Gastroesophageal sphincter (tissue), 4 donors: ENCODE measurements at regions not wholly inside any gene's neighbourhood (a gene's known extent, or its start where the extent isn't known, plus 50 kb on each side); places are given as distances from the start of the nearest gene placed in this dataset.
"Not testable (repeated sequence)": the region's sequence is repeated elsewhere in the genome, so short reads cannot be mapped to it uniquely, and the experiment has no call there.

Experiments
- ATAC-seq: fragments of 150-250 bp; one replicate; pipeline ENCODE4 v1.9.1; 2016; ENCODE audit warnings: mild to moderate bottlenecking, moderate library complexity
- H3K27ac ChIP-seq, 4 donors: fragments of 200-600 bp; sonication (generic) in 3 of 4; 1 replicate in 3 of 4; 2 replicates in 1 of 4; pipeline ENCODE4 v1.5.1; 2016 to 2019
- H3K27me3 ChIP-seq: fragments of 200-600 bp; sonication (generic); one replicate; pipeline ENCODE4 v1.5.1; 2019
- H3K36me3 ChIP-seq, 2 donors: fragments of 200-600 bp; sonication (generic); one replicate each; pipeline ENCODE4 v1.5.1; 2019; ENCODE audit warnings: control low read depth in 1 of 2
- H3K4me1 ChIP-seq, 3 donors: fragments of 200-600 bp; sonication (generic); 1 replicate in 2 of 3; 2 replicates in 1 of 3; pipeline ENCODE4 v1.5.1; 2016 to 2019; ENCODE audit warnings: control low read depth in 2 of 3
- H3K4me3 ChIP-seq, 2 donors: fragments of 200-600 bp; sonication (generic); one replicate each; pipeline ENCODE4 v1.5.1; 2019; ENCODE audit warnings: mild to moderate bottlenecking in 1 of 2, moderate library complexity in 1 of 2
- H3K9me3 ChIP-seq, 3 donors: fragments of 200-600 bp; sonication (generic); one replicate each; pipeline ENCODE4 v1.5.1; 2017 to 2019; ENCODE audit warnings: control low read depth in 2 of 3
- EP300 ChIP-seq: sonication (generic); formaldehyde crosslinking; IDR thresholded peaks from one replicate; pipeline ENCODE4 v1.6.1; 2017; ENCODE audit warnings: antibody characterized with exemption, mild to moderate bottlenecking
- POLR2A ChIP-seq, 2 donors: fragments of 450-650 bp; IDR thresholded peaks; one replicate each; pipeline ENCODE4 v1.6.1; 2017; ENCODE audit warnings: antibody characterized with exemption in 2 of 2, mild to moderate bottlenecking in 2 of 2, moderate library complexity in 1 of 2
- POLR2AphosphoS5 ChIP-seq: sonication (generic); formaldehyde crosslinking; IDR thresholded peaks from one replicate; pipeline ENCODE4 v1.6.1; 2017; ENCODE audit warnings: antibody characterized with exemption
- WGBS, 2 donors: methylation state at CpG; one replicate each; pipeline ENCODE4 v1.1.5; 2018; ENCODE audit warnings: low coverage in 1 of 2; 5-methylcytosine and 5-hydroxymethylcytosine counted together
- TF ChIP-seq, protein P1 (sequence below), 4 experiments: fragments of 200-600 bp in 2 of 4; fragments of 450-650 bp in 2 of 4; sonication (generic) in 1 of 4; IDR thresholded peaks; one replicate each; pipeline ENCODE4 v1.5.1; 2017 to 2019; ENCODE audit warnings: antibody characterized with exemption in 4 of 4, mild to moderate bottlenecking in 2 of 4, moderate library complexity in 2 of 4

DNA sequence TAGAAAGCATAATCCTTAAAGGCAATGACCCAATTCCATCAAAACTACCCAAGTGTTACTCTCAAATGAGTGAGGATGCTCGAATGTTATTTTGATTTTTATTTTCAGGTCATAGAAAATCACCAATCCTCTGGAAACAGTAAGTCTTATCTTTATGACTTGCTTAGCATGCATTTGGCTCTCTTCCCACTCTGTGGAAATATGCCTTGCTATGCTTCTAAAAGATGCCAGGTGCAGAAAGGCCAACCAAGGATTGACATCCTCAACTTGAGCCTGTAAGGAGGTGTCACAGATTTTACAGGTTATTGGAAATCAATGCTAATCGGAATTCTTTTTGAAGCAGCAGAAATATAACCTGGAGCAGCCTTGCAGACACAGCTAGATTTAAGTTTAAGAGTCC lies 543.9 kb upstream of the LINC00305 start:
- H3K9me3 ChIP-seq, result no peaks in the 10 kb centered on the region
- 79% methylated on average over 1 to 2 of the region's 2 CpGs for WGBS, 2 donors
- ATAC-seq, result no peak

GRCh38 chr18:64679121-64679520 lies 530.2 kb upstream of the LINC00305 start:
- 4 to 72% methylated on average over 2 of the region's 2 CpGs for WGBS, 2 donors
- Histone ChIP-seq H3K4me3 (no peak overlapping the region), H3K27ac (no peak overlapping the region), H3K27me3 (peaks cover 8% of the 10 kb centered on the region), H3K36me3 (no peaks in the 10 kb centered on the region), H3K9me3 (no peaks in the 10 kb centered on the region), H3K4me1 (no peaks in the 10 kb centered on the region)
- no peak for TF ChIP-seq POLR2A (IDR thresholded peaks at IDR 0.05)
- no peak for TF ChIP-seq POLR2AphosphoS5
- TF ChIP-seq EP300, result no peak
- TF ChIP-seq, protein P1, sequence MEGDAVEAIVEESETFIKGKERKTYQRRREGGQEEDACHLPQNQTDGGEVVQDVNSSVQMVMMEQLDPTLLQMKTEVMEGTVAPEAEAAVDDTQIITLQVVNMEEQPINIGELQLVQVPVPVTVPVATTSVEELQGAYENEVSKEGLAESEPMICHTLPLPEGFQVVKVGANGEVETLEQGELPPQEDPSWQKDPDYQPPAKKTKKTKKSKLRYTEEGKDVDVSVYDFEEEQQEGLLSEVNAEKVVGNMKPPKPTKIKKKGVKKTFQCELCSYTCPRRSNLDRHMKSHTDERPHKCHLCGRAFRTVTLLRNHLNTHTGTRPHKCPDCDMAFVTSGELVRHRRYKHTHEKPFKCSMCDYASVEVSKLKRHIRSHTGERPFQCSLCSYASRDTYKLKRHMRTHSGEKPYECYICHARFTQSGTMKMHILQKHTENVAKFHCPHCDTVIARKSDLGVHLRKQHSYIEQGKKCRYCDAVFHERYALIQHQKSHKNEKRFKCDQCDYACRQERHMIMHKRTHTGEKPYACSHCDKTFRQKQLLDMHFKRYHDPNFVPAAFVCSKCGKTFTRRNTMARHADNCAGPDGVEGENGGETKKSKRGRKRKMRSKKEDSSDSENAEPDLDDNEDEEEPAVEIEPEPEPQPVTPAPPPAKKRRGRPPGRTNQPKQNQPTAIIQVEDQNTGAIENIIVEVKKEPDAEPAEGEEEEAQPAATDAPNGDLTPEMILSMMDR (IDR thresholded peaks at IDR 0.05), result no peak
- ATAC-seq, result no peak

More for the DNA sequence above, 543.9 kb upstream of the LINC00305 start:
- TF ChIP-seq, protein P1 (IDR thresholded peaks at IDR 0.05), result no peak
- no peak for TF ChIP-seq POLR2A (IDR thresholded peaks at IDR 0.05)
- no peak for TF ChIP-seq EP300
- TF ChIP-seq POLR2AphosphoS5, result no peak
- no peaks in the 10 kb centered on the region for H3K27me3 ChIP-seq
- no peak overlapping the region for H3K4me3 ChIP-seq
- no peaks in the 10 kb centered on the region for H3K4me1 ChIP-seq
- no peak overlapping the region for H3K27ac ChIP-seq
- no peaks in the 10 kb centered on the region for H3K36me3 ChIP-seq

- Histone ChIP-seq H3K4me3 (no peak overlapping the region), H3K27ac (no peak overlapping the region), H3K27me3 (peaks cover 8% of the 10 kb centered on the region), H3K36me3 (no peaks in the 10 kb centered on the region), H3K9me3 (no peaks in the 10 kb centered on the region), H3K4me1 (no peaks in the 10 kb centered on the region)
- TF ChIP-seq, protein P1 (IDR thresholded peaks at IDR 0.05), result no peak
- TF ChIP-seq POLR2AphosphoS5 (no peak), EP300 (no peak), POLR2A (IDR thresholded peaks at IDR 0.05) (no peak)
- ATAC-seq, result no peak
- 65 to 80% methylated on average over 1 to 2 of the region's 2 CpGs for WGBS, 2 donors
Observed at GRCh38 chr18:64678048-64678447, 529.2 kb upstream of the LINC00305 start.

- Histone ChIP-seq H3K27ac (no peak overlapping the region), H3K4me1 (no peaks in the 10 kb centered on the region), H3K4me3 (no peak overlapping the region), H3K27me3 (peaks cover 8% of the 10 kb centered on the region), H3K36me3 (no peaks in the 10 kb centered on the region), H3K9me3 (no peaks in the 10 kb centered on the region)
- no peak for ATAC-seq
- WGBS, 2 donors, result 64 to 73% methylated on average over 3 of the region's 3 CpGs
- TF ChIP-seq EP300, result no peak
- TF ChIP-seq POLR2AphosphoS5, result no peak
- TF ChIP-seq, protein P1 (IDR thresholded peaks at IDR 0.05), result no peak
Observed at GRCh38 chr18:64674694-64675093, 525.8 kb upstream of the LINC00305 start.

DNA sequence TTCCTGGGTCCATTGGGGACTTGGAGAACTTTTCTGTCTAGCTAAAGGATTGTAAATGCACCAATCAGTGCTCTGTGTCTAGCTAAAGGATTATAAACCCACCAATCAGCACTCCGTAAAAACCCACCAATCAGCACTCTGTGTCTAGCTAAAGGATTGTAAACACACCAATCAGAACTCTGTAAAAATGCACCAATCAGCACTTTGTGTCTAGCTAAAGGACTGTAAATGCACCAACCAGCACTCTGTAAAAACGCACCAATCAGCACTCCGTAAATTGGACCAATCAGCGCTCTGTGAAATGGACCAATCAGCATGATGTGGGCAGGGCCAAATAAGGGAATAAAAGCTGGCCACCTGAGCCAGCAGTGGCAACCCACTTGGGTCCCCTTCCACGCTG lies 522.4 kb upstream of the LINC00305 start:
- H3K36me3 ChIP-seq, H3K27me3 ChIP-seq, H3K27ac ChIP-seq, H3K4me1 ChIP-seq, H3K9me3 ChIP-seq, H3K4me3 ChIP-seq, ATAC-seq: not testable (repeated sequence)
- WGBS, 2 donors, result 75 to 87% methylated on average over 4 of the region's 5 CpGs
